HG03025 (cell line): ENCODE measurements at regions not wholly inside any gene's neighbourhood (a gene's known extent, or its start where the extent isn't known, plus 50 kb on each side); places are given as distances from the start of the nearest gene placed in this dataset.

Source experiments
- ATAC-seq: cut with Tn5 transposase; IDR thresholded peaks from one replicate; pipeline ENCODE4 v1.9.1; 2021; ENCODE audit warnings: mild to moderate bottlenecking, moderate library complexity; ENCODE audit not compliant: unreplicated experiment, low FRiP score

DNA sequence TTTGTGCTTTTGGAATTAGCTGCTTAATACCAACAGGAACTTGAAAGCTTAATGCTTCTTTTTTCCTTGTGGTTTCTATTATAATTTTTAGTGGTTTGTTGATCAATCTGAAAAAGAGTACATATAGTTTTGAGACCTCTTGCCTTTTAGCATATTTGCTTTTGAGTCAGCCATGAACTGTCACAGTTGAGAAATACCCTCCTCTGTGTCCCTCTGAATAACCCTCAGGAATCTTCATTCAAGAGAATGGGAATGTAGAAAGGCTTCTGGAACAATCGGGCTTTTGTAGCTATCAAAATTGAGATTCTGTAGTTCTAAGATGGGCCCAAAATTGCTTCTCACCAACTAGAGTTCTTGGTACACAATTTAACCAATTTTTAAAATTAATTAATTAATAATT lies 451.1 kb upstream of the TRIB2 start:
- no peak for ATAC-seq

- no peak for ATAC-seq
Measured at GRCh38 chr2:12267042-12267441, 449.7 kb upstream of the TRIB2 start.

DNA sequence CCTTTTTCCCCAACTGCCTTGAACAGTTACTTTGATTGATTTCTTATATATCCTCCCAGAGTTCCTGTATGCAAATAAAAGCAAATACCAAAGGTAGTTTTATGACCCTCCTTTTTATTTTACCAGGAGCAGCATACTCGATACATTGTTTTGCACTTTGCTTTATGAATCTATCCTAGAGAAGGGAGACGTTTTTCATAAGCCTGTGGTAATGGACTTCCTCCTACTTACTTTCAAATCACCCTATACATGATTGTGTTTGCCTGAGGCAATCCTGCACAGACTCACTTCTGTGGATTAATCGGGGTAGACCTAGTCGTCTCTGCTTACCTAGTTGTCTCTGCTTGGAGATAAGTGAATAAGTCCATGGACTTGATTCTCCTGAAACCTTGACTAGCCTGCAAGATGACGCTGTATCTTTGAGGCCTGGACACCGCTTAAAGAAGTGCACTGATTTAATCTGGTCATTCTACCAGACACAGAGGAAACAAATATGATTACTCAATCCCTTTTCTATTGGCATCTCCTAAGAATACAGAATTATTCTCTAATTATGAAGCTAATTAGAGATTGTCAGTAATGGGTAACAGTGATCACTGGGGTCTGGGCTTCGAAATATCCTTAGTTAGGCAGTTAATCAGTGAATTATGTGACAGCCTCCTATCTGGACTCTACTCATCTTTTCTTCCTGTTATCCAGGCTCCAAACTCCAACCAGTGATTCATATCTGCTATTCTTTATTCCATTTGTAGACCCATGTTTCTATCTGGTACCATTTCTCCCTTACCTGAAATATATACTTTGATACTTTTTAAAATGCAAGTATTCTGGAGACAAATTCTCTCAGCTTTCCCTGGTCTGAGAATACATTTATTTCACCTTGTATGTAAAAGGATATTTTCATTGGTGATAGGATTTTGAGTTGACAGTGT lies 447.4 kb upstream of the TRIB2 start:
- ATAC-seq = no peak

DNA sequence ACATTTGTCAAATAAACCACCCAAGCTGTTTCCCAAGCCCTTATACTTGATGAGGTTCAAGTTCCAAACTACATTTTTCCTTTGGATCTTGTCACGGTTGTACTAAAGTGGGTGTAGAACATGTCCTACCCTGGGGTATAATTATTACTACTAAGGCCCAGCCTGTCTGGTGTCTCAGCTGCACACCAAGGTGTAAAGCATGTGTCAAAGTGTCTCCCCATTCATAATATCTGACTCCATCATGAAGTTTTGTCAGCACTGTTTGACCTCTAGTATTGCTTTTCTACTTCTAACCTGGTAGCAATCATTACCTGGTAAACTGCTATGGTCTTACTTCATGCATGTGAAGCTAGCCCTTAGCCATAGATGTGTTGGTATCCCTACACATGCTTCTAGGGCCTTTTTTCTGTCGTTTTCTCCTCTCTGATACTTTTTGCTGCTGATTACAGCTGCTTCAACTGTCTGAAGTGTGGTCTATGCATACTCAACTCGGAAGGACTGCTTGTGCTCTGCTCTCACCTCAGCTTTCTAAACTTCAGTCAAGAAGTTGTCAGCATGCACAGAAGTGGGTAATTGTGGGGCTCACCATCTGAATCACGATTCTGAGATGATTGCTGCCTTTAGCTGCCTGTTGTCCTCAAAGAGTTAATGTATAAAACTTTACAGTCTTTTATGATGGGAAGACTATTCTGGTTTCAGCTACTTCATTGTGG lies 445.7 kb upstream of the TRIB2 start:
- peak; percentile 86 for ATAC-seq

DNA sequence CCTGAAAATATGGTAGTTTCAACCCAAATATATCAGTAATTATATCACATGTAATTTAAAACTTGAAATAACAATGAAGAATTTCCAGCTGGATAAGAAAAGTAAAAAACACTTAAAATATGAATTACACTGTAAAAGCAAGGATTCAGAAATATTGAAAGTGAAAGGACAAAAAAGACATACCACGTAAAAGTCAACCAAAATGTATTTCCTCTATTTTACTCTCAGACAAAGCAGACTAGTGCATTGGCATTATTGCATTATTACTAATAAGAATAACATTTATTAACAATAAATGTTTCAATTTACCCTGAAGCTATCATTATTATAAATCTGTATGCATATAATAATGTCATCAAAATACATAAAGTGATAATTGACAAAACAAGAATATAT lies 445.1 kb upstream of the TRIB2 start:
- no peak for ATAC-seq

- ATAC-seq = no peak
Measured at GRCh38 chr2:12273111-12273510, 443.6 kb upstream of the TRIB2 start.

DNA sequence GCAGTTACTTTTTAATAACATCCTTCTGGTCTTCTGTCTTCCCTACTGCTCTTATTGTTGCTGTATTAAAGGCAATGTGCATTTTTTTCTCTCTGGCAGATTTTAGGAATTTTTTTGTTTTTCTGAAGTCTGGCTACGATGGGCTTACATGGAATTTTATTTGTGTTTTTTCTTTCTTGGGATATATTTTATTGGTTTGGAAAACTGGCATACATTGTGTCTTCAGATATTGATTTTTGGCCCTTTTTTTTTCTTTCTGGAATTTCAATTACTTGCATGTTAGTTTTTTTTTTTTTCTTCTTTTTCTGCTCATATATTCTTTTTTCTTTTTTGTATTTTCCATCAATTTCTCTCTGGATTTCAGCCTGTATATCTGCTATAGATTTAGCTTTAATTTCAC lies 442.1 kb upstream of the TRIB2 start:
- ATAC-seq = no peak

DNA sequence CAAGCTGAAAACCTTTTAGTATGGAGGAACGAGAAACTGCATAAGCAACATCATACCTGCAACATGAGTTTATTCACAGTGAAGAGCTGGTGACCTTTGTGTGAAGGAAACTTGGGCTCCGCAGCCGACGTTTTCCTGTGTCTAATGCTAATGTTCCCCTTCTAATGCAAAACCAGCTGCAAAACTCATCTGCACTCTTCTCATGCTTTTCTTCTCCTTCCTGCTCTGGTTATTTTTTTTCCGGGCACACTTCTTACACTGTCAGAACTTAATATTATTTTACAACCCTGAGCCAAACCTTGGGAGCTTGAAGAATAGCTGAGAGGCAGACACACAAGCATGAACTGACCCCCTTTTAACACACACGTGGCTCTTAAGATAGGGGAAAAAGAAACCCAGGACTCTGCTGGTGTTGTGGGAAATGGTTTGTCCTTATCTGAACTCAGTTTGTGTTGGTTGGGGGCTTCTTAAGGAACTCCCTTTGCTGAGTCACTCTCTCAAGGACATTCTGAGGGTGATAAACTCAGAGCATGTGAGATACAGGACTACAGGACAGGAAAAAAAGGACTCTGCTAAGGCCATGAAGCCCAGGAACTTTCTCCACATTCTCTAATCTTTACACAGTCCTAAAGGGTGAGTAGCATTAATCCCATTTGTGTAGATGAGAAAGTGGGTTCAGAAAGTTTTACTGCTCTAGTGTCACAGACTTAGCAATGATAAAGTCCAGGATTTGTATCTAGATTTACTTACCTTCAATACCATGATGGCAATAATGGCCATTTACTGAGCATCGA lies 439.3 kb upstream of the TRIB2 start:
- no peak for ATAC-seq

- ATAC-seq = no peak
Measured at GRCh38 chr2:12278217-12278750, 438.5 kb upstream of the TRIB2 start.

- ATAC-seq = peak; percentile 74
Measured at GRCh38 chr2:12282780-12283695, 433.7 kb upstream of the TRIB2 start.

DNA sequence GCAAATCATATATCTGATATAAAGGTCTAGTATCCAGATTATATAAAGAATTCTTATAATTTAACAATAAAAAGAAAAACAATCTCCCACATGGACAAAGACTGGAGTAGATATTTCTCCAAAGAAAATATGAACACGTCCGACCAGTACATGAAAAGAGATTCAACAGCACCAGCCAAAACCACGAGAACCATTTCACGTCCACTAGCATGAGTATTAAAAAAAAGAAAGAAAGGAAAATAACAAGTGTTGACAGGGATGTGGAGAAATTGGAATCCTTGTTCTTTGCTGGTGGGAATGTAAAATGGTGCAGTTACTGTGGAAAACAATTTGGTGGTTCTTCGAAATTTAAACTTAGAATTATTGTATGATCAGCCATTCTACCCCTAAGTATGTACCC lies 432.7 kb upstream of the TRIB2 start:
- no peak for ATAC-seq

DNA sequence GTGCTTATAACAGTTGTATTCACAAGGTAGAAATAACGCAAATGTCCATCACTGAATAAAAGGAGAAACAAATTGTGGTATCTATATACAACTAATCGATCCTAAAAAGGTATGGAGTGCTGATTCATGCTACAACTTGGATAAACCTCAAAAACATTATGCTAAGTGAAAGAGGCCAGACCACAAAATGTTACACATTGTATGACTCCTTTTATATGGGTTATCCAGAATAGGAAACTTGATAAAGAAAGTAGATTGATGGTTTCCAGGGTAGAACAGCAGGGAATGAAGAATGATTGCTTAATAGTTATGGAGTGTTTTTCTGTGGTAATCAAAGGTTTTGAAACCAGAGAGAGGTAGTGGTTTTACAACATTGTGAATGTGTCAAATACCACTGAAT lies 432.2 kb upstream of the TRIB2 start:
- ATAC-seq = no peak

GRCh38 chr2:12286347-12286746 lies 430.4 kb upstream of the TRIB2 start:
- ATAC-seq = no peak

DNA sequence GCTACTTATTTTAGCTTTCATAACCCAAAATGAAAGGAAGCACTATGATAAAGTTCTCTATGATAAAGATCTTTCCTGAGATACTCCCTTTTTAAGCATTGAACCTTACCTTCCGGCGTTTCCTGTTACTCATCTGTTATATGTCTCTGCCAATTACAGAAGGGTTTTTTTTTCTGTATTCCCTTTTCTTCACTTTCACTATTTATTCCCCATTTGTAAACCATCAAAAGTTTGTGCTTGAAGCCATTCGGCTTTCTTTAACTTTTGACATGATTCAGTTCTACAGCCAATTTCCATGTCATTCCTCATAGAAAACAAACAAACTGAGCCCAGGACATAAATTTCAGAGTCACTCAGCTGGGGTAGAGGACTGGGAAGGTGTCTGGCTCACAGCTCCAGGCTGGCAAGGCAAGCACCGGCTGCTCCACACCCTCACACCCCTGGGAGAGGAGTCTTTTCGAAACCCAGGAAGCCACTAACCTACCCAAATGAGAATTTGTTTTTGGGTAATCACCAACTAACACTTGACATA lies 429.4 kb upstream of the TRIB2 start:
- no peak for ATAC-seq

DNA sequence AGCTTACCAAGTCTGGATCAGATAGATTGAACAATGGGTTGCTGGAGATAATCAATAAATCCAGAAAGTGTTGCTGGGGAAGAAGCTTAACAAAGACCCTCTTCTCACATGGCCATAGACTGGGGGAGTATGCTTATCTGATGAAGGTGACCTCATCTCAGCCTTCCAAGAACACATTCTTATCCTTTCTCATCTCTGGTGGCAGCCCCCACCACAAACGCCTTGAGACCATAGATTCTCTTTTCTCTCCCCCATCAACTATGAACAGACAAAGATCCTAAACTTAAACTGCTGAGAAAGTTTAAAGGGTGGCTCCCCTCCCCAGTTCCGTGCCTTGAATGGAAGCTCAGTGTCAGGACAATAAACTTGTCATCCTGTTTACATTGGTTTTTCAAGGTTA lies 428.7 kb upstream of the TRIB2 start:
- no peak for ATAC-seq

GRCh38 chr2:12289120-12289802 lies 427.5 kb upstream of the TRIB2 start:
- no peak for ATAC-seq

GRCh38 chr2:12291303-12291702 lies 425.4 kb upstream of the TRIB2 start:
- no peak for ATAC-seq

DNA sequence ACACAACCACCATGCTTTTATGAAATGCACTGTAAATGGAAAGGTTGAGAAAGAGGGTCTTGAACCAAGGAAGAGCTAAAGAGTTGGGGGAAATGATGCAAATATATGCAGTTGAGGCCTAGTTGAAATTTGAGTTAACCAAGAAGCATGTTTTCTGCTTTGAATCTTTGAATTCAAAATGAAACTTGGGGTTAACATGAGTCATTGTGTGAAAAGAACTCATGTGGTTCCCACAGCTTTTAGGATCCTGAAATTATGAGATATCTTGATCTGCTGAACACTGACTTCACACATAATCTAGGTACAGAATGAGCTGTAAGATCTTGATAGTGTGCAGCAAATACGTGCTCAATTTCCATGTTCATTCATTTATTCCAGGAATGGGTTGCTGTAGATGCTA lies 422.9 kb upstream of the TRIB2 start:
- peak; percentile 91 for ATAC-seq
